Sigmoid colon (tissue), 4 donors: ENCODE measurements at regions not wholly inside any gene's neighbourhood (a gene's known extent, or its start where the extent isn't known, plus 50 kb on each side); places are given as distances from the start of the nearest gene placed in this dataset.

Experiments
- EP300 ChIP-seq, 4 donors: sonication (generic); formaldehyde crosslinking; IDR thresholded peaks; one replicate each; pipeline ENCODE4 v1.6.1; 2017; ENCODE audit warnings: antibody characterized with exemption in 4 of 4
- POLR2A ChIP-seq, 2 donors: fragments of 450-650 bp; IDR thresholded peaks; one replicate each; pipeline ENCODE4 v1.6.1; 2016; ENCODE audit warnings: antibody characterized with exemption in 2 of 2, mild to moderate bottlenecking in 2 of 2, moderate library complexity in 2 of 2
- TF ChIP-seq, protein P1 (sequence below), 4 experiments: fragments of 450-650 bp in 3 of 4; fragments of 200-600 bp in 1 of 4; IDR thresholded peaks; one replicate each; pipeline ENCODE4 v1.5.1; 2016 to 2019; ENCODE audit warnings: antibody characterized with exemption in 4 of 4, mild to moderate bottlenecking in 3 of 4, moderate library complexity in 2 of 4

DNA sequence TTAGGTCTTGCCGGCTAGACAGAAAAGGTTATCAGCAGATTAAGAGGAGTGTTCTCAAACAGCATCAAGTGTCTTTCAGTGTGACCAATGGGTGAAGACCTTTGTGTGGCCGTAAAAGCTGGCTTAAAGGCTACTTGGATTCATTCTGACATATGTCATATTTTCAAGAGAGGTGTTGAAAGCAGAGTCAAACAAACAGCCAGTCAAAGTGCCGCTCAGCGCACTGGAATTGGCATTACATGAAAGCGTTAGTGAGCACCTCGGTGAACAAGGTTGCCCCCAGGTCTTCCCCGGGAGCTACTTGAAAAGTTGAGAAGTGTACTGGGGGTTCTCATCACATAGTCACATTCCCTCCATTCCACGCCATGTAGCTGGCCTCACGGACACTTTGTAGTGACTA, 148.9 kb downstream of the SOX3 start:
- TF ChIP-seq, protein P1, sequence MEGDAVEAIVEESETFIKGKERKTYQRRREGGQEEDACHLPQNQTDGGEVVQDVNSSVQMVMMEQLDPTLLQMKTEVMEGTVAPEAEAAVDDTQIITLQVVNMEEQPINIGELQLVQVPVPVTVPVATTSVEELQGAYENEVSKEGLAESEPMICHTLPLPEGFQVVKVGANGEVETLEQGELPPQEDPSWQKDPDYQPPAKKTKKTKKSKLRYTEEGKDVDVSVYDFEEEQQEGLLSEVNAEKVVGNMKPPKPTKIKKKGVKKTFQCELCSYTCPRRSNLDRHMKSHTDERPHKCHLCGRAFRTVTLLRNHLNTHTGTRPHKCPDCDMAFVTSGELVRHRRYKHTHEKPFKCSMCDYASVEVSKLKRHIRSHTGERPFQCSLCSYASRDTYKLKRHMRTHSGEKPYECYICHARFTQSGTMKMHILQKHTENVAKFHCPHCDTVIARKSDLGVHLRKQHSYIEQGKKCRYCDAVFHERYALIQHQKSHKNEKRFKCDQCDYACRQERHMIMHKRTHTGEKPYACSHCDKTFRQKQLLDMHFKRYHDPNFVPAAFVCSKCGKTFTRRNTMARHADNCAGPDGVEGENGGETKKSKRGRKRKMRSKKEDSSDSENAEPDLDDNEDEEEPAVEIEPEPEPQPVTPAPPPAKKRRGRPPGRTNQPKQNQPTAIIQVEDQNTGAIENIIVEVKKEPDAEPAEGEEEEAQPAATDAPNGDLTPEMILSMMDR (IDR thresholded peaks at IDR 0.05) = no peak
- TF ChIP-seq EP300 (IDR thresholded peaks at IDR 0.05) (no peak), POLR2A (IDR thresholded peaks at IDR 0.05) (no peak)
